ENCODE measurements at regions not wholly inside any gene's neighbourhood (a gene's known extent, or its start where the extent isn't known, plus 50 kb on each side); places are given as distances from the start of the nearest gene placed in this dataset.

GRCh38 chr12:89920866-89921265 lies 212.2 kb upstream of the ATP2B1 start:
- Histone ChIP-seq H3K4me3 (ENCODE audit: low read depth in 1 of 3, low read length in 3 of 3) (no peak overlapping the region), H3K9me3 (ENCODE audit: control insufficient read depth in 4 of 4, low read length in 3 of 4) (no peaks in the 10 kb centered on the region), H3K36me3 (ENCODE audit: control insufficient read depth in 4 of 4, insufficient read depth in 3 of 4, low read depth in 1 of 4, low read length in 3 of 4) (no peaks in the 10 kb centered on the region), H3K9ac (ENCODE audit: low read depth in 1 of 2, low read length in 2 of 2) (no peak overlapping the region), H3K27me3 (ENCODE audit: control insufficient read depth in 4 of 4, insufficient read depth in 4 of 4, low read length in 3 of 4) (no peaks in the 10 kb centered on the region), H3K4me1 (ENCODE audit: control insufficient read depth in 4 of 4, insufficient read depth in 4 of 4, low read length in 3 of 4) (no peaks in the 10 kb centered on the region), H3K27ac (ENCODE audit: low read depth in 1 of 2, low read length in 2 of 2) (no peak overlapping the region)
- 86% methylated on average over 6 of the region's 6 CpGs for WGBS
- DNase-seq (ENCODE audit: low spot score), result no peak
- no peak for TF ChIP-seq HNF4A (conservative IDR thresholded peaks at IDR 0.05)
- TF ChIP-seq CTCF (IDR thresholded peaks at IDR 0.05; ENCODE audit: low read depth, low read length, missing input control), result no peak
- no peak for TF ChIP-seq TAF1 (conservative IDR thresholded peaks at IDR 0.05)
- TF ChIP-seq REST (IDR thresholded peaks at IDR 0.05), result no peak
- no peak for TF ChIP-seq NR2F2 (IDR thresholded peaks at IDR 0.05)
- TF ChIP-seq, protein P1, sequence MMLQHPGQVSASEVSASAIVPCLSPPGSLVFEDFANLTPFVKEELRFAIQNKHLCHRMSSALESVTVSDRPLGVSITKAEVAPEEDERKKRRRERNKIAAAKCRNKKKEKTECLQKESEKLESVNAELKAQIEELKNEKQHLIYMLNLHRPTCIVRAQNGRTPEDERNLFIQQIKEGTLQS (IDR thresholded peaks at IDR 0.05), result no peak
- TF ChIP-seq SP1 (IDR thresholded peaks at IDR 0.05), result no peak
- TF ChIP-seq, protein P2, sequence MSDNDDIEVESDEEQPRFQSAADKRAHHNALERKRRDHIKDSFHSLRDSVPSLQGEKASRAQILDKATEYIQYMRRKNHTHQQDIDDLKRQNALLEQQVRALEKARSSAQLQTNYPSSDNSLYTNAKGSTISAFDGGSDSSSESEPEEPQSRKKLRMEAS (IDR thresholded peaks at IDR 0.05), result no peak
- TF ChIP-seq ZBTB33 (IDR thresholded peaks at IDR 0.05), result no peak
- no peak for TF ChIP-seq RAD21 (IDR thresholded peaks at IDR 0.05)
- no peak for TF ChIP-seq GABPA (IDR thresholded peaks at IDR 0.05 in 1 of 2, conservative IDR thresholded peaks at IDR 0.05 in 1 of 2)
- no peak for TF ChIP-seq FOXA2 (IDR thresholded peaks at IDR 0.05)
- no peak for TF ChIP-seq YY1 (IDR thresholded peaks at IDR 0.05)
- TF ChIP-seq HNF4G (IDR thresholded peaks at IDR 0.05), result no peak
- TF ChIP-seq JUND (IDR thresholded peaks at IDR 0.05), result no peak
- no peak for TF ChIP-seq EGR1 (IDR thresholded peaks at IDR 0.05; ENCODE audit: low read depth in 2 of 2)
- no peak for TF ChIP-seq RXRA (IDR thresholded peaks at IDR 0.05)
- no peak for TF ChIP-seq FOXA1 (IDR thresholded peaks at IDR 0.05)
